Thyroid gland (tissue), 4 donors: ENCODE measurements at regions not wholly inside any gene's neighbourhood (a gene's known extent, or its start where the extent isn't known, plus 50 kb on each side); places are given as distances from the start of the nearest gene placed in this dataset.

Source experiments
- DNase-seq, 2 donors: peaks; one replicate each; pipeline ENCODE4 v3.0.0-alpha.2; 2019
- H3K27ac ChIP-seq, 3 donors: fragments of 200-600 bp; sonication (generic); 1 replicate in 2 of 3; 2 replicates in 1 of 3; pipeline ENCODE4 v1.5.1; 2016 to 2019; ENCODE audit warnings: mild to moderate bottlenecking in 1 of 3, moderate library complexity in 1 of 3
- H3K27me3 ChIP-seq: fragments of 200-600 bp; sonication (generic); one replicate; pipeline ENCODE4 v1.5.1; 2019
- H3K36me3 ChIP-seq, 2 donors: fragments of 200-600 bp; sonication (generic); one replicate each; pipeline ENCODE4 v1.5.1; 2016 to 2019
- H3K4me1 ChIP-seq, 2 donors: fragments of 200-600 bp; sonication (generic); one replicate each; pipeline ENCODE4 v1.5.1; 2017 to 2019
- H3K4me3 ChIP-seq, 3 donors: fragments of 200-600 bp; sonication (generic); replicated peaks in 1 of 3; 1 replicate in 2 of 3; 2 replicates in 1 of 3; pipeline ENCODE4 v1.5.1; 2016; ENCODE audit warnings: mild to moderate bottlenecking in 1 of 3
- H3K9me3 ChIP-seq: fragments of 200-600 bp; sonication (generic); one replicate; pipeline ENCODE4 v1.5.1; 2017
- CTCF ChIP-seq, 6 experiments: fragments of 200-600 bp in 3 of 6; fragments of 450-650 bp in 3 of 6; sonication (generic) in 3 of 6; IDR thresholded peaks; one replicate each; pipeline ENCODE4 v1.5.1; 2016 to 2019; ENCODE audit warnings: antibody characterized with exemption in 6 of 6, mild to moderate bottlenecking in 2 of 6, inconsistent platforms in 1 of 6, moderate library complexity in 1 of 6
- POLR2A ChIP-seq, 2 donors: fragments of 450-650 bp; IDR thresholded peaks; one replicate each; pipeline ENCODE4 v1.6.1; 2017; ENCODE audit warnings: antibody characterized with exemption in 2 of 2, mild to moderate bottlenecking in 2 of 2, moderate library complexity in 1 of 2
- WGBS, 2 donors: methylation state at CpG; one replicate each; pipeline ENCODE4 v1.1.5; 2017; 5-methylcytosine and 5-hydroxymethylcytosine counted together
- intact Hi-C: fragments of 100-400 bp; cut with DNase I; formaldehyde crosslinking; loops from one replicate; pipeline ENCODE4 v1.15.1; 2023

DNA sequence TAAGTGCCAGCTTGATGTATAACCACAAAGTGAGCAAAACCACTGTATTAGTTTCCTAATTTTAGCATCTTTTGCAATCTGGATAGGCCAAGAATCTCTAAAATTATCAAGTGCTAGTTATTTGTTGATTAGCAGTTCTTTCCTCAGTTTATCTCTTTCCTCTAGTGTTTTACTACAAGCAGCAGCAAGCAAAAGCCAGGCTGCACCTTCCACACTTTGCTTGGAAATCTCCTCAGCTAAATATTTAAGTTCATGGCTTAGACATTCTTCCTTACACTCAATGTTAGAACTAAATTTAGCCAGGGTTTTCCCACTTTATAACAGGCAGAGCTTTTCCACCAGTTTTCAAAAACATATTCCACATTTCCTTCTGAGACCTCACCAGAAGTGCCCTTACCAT is 85.7 kb upstream of the BMPER start:
- H3K36me3 ChIP-seq: no peaks in the 10 kb centered on the region
- H3K9me3 ChIP-seq: no peaks in the 10 kb centered on the region
- intact Hi-C loops: no loop called here
- no peak for DNase-seq
- no peak for TF ChIP-seq CTCF (IDR thresholded peaks at IDR 0.05)
- no peak for TF ChIP-seq POLR2A (IDR thresholded peaks at IDR 0.05)
- no peak overlapping the region for H3K27ac ChIP-seq
- no peaks in the 10 kb centered on the region for H3K4me1 ChIP-seq
- H3K27me3 ChIP-seq: no peaks in the 10 kb centered on the region
- H3K4me3 ChIP-seq: no peak overlapping the region

GRCh38 chr7:33820206-33820605 is 85.1 kb upstream of the BMPER start:
- no peaks in the 10 kb centered on the region for H3K4me1 ChIP-seq
- intact Hi-C loops: no loop called here
- 82 to 92% methylated on average over 2 of the region's 2 CpGs for WGBS, 2 donors
- no peaks in the 10 kb centered on the region for H3K9me3 ChIP-seq
- no peak overlapping the region for H3K4me3 ChIP-seq
- DNase-seq: no peak
- no peak overlapping the region for H3K27ac ChIP-seq
- no peaks in the 10 kb centered on the region for H3K27me3 ChIP-seq
- no peaks in the 10 kb centered on the region for H3K36me3 ChIP-seq
- no peak for TF ChIP-seq CTCF (IDR thresholded peaks at IDR 0.05)
- TF ChIP-seq POLR2A (IDR thresholded peaks at IDR 0.05): no peak

DNA sequence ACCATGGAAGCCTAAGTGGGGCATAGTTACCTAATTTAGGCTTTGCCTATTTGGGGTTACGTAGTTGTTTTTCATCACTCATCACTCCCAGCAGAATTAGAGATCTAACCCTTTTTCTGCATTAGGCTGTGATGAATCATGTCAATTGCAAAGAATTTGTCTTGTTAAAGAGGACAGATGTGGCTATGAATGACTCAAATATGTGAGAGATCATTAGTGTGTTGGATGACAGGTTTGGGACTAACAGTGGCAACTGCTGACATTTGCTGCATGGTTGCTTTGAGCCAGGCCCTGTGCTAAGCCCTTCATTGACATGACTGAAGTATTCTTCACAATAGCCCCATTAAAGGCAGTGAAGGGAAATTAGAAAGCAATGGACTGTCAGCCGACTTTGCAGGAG is 83.4 kb upstream of the BMPER start:
- Histone ChIP-seq H3K27me3 (no peaks in the 10 kb centered on the region), H3K36me3 (no peaks in the 10 kb centered on the region), H3K27ac (no peak overlapping the region), H3K4me1 (no peaks in the 10 kb centered on the region), H3K9me3 (no peaks in the 10 kb centered on the region), H3K4me3 (no peak overlapping the region)
- WGBS, 2 donors: 90 to 94% methylated on average over 2 of the region's 2 CpGs
- DNase-seq: no peak
- intact Hi-C loops: no loop called here
- no peak for TF ChIP-seq CTCF (IDR thresholded peaks at IDR 0.05)
- no peak for TF ChIP-seq POLR2A (IDR thresholded peaks at IDR 0.05)

DNA sequence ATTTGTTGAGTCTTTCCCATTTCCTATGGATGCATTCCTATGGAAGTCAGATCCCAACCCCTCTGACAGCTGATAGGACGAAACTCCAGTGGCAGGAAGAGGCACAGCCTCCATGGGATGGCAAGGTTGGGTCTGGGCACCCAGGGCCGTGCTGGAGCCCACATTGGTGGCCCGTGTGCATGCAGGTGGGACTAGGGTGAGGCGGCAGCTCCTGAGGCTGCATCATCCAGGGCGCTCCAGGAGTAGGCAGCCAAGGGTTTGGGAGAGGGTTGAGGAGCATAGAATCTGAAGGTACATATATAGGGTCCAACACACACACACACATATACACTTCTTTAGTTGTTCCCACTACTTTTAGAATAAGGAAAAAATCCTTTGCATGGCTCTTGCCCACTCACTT is 81.4 kb upstream of the BMPER start:
- WGBS, 2 donors: 90 to 91% methylated on average over 5 of the region's 5 CpGs
- Histone ChIP-seq H3K36me3 (no peaks in the 10 kb centered on the region), H3K4me3 (no peak overlapping the region), H3K9me3 (no peaks in the 10 kb centered on the region), H3K27ac (no peak overlapping the region), H3K27me3 (no peaks in the 10 kb centered on the region), H3K4me1 (no peaks in the 10 kb centered on the region)
- TF ChIP-seq POLR2A (IDR thresholded peaks at IDR 0.05) (no peak), CTCF (IDR thresholded peaks at IDR 0.05) (no peak)
- no peak for DNase-seq
- intact Hi-C loops: no loop called here

- no peak for TF ChIP-seq POLR2A (IDR thresholded peaks at IDR 0.05)
- no peak for TF ChIP-seq CTCF (IDR thresholded peaks at IDR 0.05)
- H3K36me3 ChIP-seq: no peaks in the 10 kb centered on the region
- no peak for DNase-seq
- no peak overlapping the region for H3K27ac ChIP-seq
- H3K27me3 ChIP-seq: no peaks in the 10 kb centered on the region
- H3K9me3 ChIP-seq: no peaks in the 10 kb centered on the region
- WGBS, 2 donors: 31 to 39% methylated on average over 4 of the region's 4 CpGs
- intact Hi-C loops: no loop called here
- H3K4me3 ChIP-seq: no peak overlapping the region
- H3K4me1 ChIP-seq: no peaks in the 10 kb centered on the region
These were observed 80.4 kb upstream of the BMPER start for GRCh38 chr7:33824911-33825459.
